ENCODE measurements at regions not wholly inside any gene's neighbourhood (a gene's known extent, or its start where the extent isn't known, plus 50 kb on each side); places are given as distances from the start of the nearest gene placed in this dataset.

DNA sequence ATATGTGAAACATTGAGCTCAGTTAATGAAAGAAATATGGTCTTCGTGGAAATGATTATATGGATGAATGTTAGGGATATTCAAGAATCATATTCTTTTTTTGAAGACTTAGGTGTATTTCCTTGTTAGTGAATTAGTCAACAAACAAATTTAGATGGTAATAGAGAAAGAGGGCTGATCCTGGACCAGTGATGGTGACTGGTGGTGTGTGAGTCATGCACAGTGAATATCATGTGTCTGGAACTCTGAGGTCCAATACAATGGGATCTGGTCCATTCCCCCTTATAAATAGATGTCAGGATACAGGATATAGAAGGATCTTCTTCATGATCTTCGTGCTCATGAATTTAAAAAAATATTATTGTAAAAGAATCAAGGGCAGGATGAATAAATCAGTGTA is 64.4 kb upstream of the RTL1 start:
- TF ChIP-seq POLR2A (IDR thresholded peaks at IDR 0.05; ENCODE audit: low read length) (no peak), GATA1 (IDR thresholded peaks at IDR 0.05; ENCODE audit: low read depth, low read length) (no peak)
